GM12892 (cell line): ENCODE measurements at regions not wholly inside any gene's neighbourhood (a gene's known extent, or its start where the extent isn't known, plus 50 kb on each side); places are given as distances from the start of the nearest gene placed in this dataset.

Source experiments
- POLR2A ChIP-seq: IDR thresholded peaks from 2 replicates; pipeline ENCODE4 v1.6.1; 2011; ENCODE audit warnings: low read depth, low read length, control low read depth
- POLR2AphosphoS5 ChIP-seq: IDR thresholded peaks from 2 replicates; pipeline ENCODE4 v1.6.1; 2011; ENCODE audit warnings: low read depth, low read length, control low read depth

DNA sequence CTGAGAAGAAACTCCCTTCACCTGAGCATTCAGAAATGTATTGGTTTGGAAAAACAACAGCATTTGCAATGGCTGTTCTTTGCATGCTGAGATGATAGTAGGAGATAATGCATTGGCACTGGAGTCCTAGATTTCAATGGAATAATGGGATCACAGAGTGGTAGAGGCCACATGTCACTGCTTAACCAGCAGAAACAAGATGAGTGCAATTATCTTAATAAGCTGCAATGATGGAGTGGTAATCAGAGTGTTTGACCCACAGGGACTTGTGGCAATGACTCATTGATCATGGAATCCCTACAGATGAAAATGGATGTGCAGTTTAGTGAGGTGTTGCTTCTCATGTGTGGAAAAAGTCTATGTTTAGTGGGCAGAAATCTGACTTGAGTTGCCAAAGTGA is 218.8 kb upstream of the ZEB2 start:
- TF ChIP-seq POLR2A = no peak
- no peak for TF ChIP-seq POLR2AphosphoS5
